HL-60 (cell line): ENCODE measurements at regions not wholly inside any gene's neighbourhood (a gene's known extent, or its start where the extent isn't known, plus 50 kb on each side); places are given as distances from the start of the nearest gene placed in this dataset.

Experiments used
- DNase-seq, 2 experiments: peaks; one replicate each; pipeline ENCODE4 v3.0.0-alpha.2; 2010 to 2020; ENCODE audit warnings: low read depth in 1 of 2, low spot score in 1 of 2
- H3K27ac ChIP-seq: fragments of 250-450 bp; sonication (Bioruptor Pico); replicated peaks from 2 replicates; pipeline ENCODE4 v1.5.1; 2020; ENCODE audit warnings: mild to moderate bottlenecking, moderate library complexity
- H3K27me3 ChIP-seq: fragments of 250-450 bp; sonication (Bioruptor Pico); 2 replicates; pipeline ENCODE4 v1.5.1; 2021; ENCODE audit warnings: mild to moderate bottlenecking, moderate library complexity; ENCODE audit not compliant: insufficient read depth, poor library complexity, severe bottlenecking
- H3K4me3 ChIP-seq: replicated peaks from 2 replicates; pipeline ENCODE4 v1.5.1; 2011; ENCODE audit warnings: mild to moderate bottlenecking, control low read depth, low read length; ENCODE audit not compliant: insufficient read depth
- GABPA ChIP-seq: IDR thresholded peaks from 2 replicates; pipeline ENCODE4 v1.6.1; 2012; ENCODE audit warnings: low read depth
- POLR2AphosphoS5 ChIP-seq: IDR thresholded peaks from 2 replicates; pipeline ENCODE4 v1.6.1; 2012; ENCODE audit warnings: low read depth
- SPI1 ChIP-seq: IDR thresholded peaks from 2 replicates; pipeline ENCODE4 v1.6.1; 2012; ENCODE audit warnings: low read depth, mild to moderate bottlenecking, borderline replicate concordance
- TF ChIP-seq, protein P1 (sequence below): IDR thresholded peaks from one replicate; pipeline ENCODE4 v1.5.1; 2011; ENCODE audit warnings: low read length, control low read depth, inconsistent platforms; ENCODE audit not compliant: insufficient read depth
- TF ChIP-seq, protein P2 (sequence below): IDR thresholded peaks from 2 replicates; pipeline ENCODE4 v1.6.1; 2012; ENCODE audit warnings: low read depth; ENCODE audit not compliant: insufficient replicate concordance

DNA sequence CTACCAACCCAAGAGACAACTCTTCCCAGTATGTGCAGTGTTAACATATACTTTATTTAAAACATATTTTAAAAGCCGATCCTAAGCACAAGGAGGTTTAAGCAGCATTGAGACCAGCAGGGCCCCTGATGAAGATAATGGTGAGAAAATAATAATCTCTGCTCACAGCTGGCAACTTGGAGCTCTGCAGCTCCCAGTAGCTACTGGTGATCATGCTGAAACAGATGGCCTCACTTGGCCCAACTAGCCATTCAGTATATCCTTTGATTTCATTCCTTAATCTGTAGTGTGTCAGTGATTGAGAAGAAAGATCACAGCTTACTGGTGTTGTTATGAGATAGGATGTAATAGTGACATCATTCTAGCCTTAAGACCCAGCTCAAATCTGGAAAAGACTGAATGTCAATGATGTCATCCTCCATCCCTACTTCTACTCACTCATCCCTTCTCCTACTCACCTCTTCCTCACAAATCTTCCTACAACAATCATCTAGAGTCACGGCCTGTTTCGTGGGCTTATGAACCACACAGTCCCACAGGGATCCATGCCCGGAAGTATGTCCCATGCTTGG, 817.9 kb downstream of the PLA2G4A start:
- DNase-seq: no peak
- H3K27me3 ChIP-seq: no peaks in the 10 kb centered on the region
- TF ChIP-seq GABPA: no peak
- TF ChIP-seq, protein P1, sequence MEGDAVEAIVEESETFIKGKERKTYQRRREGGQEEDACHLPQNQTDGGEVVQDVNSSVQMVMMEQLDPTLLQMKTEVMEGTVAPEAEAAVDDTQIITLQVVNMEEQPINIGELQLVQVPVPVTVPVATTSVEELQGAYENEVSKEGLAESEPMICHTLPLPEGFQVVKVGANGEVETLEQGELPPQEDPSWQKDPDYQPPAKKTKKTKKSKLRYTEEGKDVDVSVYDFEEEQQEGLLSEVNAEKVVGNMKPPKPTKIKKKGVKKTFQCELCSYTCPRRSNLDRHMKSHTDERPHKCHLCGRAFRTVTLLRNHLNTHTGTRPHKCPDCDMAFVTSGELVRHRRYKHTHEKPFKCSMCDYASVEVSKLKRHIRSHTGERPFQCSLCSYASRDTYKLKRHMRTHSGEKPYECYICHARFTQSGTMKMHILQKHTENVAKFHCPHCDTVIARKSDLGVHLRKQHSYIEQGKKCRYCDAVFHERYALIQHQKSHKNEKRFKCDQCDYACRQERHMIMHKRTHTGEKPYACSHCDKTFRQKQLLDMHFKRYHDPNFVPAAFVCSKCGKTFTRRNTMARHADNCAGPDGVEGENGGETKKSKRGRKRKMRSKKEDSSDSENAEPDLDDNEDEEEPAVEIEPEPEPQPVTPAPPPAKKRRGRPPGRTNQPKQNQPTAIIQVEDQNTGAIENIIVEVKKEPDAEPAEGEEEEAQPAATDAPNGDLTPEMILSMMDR: no peak
- no peak for TF ChIP-seq POLR2AphosphoS5
- TF ChIP-seq, protein P2, sequence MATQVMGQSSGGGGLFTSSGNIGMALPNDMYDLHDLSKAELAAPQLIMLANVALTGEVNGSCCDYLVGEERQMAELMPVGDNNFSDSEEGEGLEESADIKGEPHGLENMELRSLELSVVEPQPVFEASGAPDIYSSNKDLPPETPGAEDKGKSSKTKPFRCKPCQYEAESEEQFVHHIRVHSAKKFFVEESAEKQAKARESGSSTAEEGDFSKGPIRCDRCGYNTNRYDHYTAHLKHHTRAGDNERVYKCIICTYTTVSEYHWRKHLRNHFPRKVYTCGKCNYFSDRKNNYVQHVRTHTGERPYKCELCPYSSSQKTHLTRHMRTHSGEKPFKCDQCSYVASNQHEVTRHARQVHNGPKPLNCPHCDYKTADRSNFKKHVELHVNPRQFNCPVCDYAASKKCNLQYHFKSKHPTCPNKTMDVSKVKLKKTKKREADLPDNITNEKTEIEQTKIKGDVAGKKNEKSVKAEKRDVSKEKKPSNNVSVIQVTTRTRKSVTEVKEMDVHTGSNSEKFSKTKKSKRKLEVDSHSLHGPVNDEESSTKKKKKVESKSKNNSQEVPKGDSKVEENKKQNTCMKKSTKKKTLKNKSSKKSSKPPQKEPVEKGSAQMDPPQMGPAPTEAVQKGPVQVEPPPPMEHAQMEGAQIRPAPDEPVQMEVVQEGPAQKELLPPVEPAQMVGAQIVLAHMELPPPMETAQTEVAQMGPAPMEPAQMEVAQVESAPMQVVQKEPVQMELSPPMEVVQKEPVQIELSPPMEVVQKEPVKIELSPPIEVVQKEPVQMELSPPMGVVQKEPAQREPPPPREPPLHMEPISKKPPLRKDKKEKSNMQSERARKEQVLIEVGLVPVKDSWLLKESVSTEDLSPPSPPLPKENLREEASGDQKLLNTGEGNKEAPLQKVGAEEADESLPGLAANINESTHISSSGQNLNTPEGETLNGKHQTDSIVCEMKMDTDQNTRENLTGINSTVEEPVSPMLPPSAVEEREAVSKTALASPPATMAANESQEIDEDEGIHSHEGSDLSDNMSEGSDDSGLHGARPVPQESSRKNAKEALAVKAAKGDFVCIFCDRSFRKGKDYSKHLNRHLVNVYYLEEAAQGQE: no peak
- TF ChIP-seq SPI1: no peak
- H3K4me3 ChIP-seq: no peak overlapping the region
- H3K27ac ChIP-seq: no peak overlapping the region

DNA sequence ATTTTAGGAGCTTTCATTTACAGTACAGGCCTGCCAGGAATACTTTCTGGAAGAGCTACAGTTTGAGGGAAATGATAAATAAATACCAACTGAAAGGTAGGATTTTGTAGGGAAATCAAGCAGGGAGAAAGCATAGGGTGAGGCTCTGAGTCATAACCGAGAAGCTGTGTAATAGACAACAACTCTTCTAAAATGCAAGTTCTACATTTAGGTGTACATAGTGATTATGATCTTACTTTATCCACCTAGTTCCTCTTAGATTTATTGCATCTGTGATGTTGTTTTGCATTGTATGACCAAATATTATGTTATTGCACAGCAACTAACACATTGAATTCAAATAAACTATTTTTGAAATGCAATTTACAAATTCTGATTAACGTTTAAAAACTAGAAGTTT, 819.3 kb downstream of the PLA2G4A start:
- no peak for DNase-seq
- Histone ChIP-seq H3K4me3 (no peak overlapping the region), H3K27ac (no peak overlapping the region), H3K27me3 (no peaks in the 10 kb centered on the region)
- TF ChIP-seq SPI1: no peak
- TF ChIP-seq, protein P1: no peak

DNA sequence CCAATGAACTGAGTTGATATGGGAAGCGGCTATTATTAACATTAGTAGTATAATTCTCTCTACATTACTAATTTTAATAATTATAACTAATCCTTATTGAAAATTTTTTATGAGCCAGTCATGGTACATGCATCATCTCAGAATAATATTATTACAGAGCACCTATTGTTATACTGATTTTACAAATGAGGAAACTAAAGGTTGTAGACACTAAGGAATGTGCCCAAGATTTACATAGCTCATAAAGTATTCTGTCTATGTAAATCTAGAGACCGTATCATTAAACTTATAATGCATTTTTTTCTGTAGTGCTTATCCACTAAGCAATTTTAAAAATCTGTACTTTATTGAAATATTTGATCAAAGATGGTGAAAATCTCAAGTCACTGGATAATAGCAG, 825.9 kb downstream of the PLA2G4A start:
- no peak for DNase-seq
- TF ChIP-seq SPI1 (no peak), GABPA (no peak), POLR2AphosphoS5 (no peak)
- TF ChIP-seq, protein P1: no peak
- TF ChIP-seq, protein P2: no peak
- no peak overlapping the region for H3K4me3 ChIP-seq
- no peaks in the 10 kb centered on the region for H3K27me3 ChIP-seq
- no peak overlapping the region for H3K27ac ChIP-seq

DNA sequence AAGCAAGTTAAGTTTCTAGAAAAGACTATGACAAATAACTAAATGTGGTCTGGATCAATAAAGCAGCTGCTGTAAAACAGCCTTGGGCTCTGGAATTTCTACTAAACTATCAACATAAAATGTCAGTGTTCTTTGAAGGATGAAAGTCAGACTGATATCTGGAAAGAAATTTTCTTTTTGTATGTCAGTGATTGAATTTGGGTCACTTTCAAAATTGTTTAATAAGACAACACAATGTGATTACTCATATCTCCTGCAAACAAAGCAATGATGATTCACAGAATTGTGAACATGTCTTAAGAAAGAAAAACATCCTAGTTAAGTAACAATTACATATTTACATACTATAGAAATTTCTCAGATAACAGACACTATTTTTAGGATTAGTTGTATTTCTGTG, 826.4 kb downstream of the PLA2G4A start:
- no peak for DNase-seq
- Histone ChIP-seq H3K27me3 (no peaks in the 10 kb centered on the region), H3K27ac (no peak overlapping the region), H3K4me3 (no peak overlapping the region)
- TF ChIP-seq, protein P2: no peak
- no peak for TF ChIP-seq POLR2AphosphoS5
- TF ChIP-seq, protein P1: no peak
- no peak for TF ChIP-seq GABPA
- TF ChIP-seq SPI1: no peak
